Stimulated activated CD4-positive, alpha-beta T cell treated with anti-CD3 and anti-CD28 coated beads, Interleukin-15, amount 100 ng/mL, for 48 hours (primary cell): ENCODE measurements at regions not wholly inside any gene's neighbourhood (a gene's known extent, or its start where the extent isn't known, plus 50 kb on each side); places are given as distances from the start of the nearest gene placed in this dataset.

Source experiments
- DNase-seq, 2 donors: peaks; one replicate each; pipeline ENCODE4 v3.0.0-alpha.2; 2020; ENCODE audit warnings: low read depth in 2 of 2

GRCh38 chr9:86445671-86446070 lies 91.5 kb upstream of the TUT7 start:
- no peak for DNase-seq

- DNase-seq: no peak
These were observed 89.8 kb upstream of the TUT7 start for GRCh38 chr9:86443992-86444391.

GRCh38 chr9:86434039-86434726 lies 80.0 kb upstream of the TUT7 start:
- DNase-seq: no peak

- no peak for DNase-seq
These were observed 70.2 kb upstream of the TUT7 start for GRCh38 chr9:86424251-86424891.

- DNase-seq: no peak
These were observed 60.0 kb upstream of the TUT7 start for GRCh38 chr9:86413971-86414880.

GRCh38 chr9:86410281-86410680 lies 56.1 kb upstream of the TUT7 start:
- no peak for DNase-seq

- no peak for DNase-seq
These were observed 53.9 kb upstream of the TUT7 start for GRCh38 chr9:86408121-86408520.

GRCh38 chr9:86407022-86407421 lies 52.8 kb upstream of the TUT7 start:
- peak in 1 of 2 donors; percentile 15 for DNase-seq

GRCh38 chr9:86406366-86406765 lies 52.2 kb upstream of the TUT7 start:
- no peak for DNase-seq

- DNase-seq: peak; percentile 13 to 25
These were observed 51.7 kb upstream of the TUT7 start for GRCh38 chr9:86405926-86406325.

- DNase-seq: no peak
These were observed 50.9 kb upstream of the TUT7 start for GRCh38 chr9:86405086-86405491.
